Heart left ventricle (tissue), 16 donors: ENCODE measurements at regions not wholly inside any gene's neighbourhood (a gene's known extent, or its start where the extent isn't known, plus 50 kb on each side); places are given as distances from the start of the nearest gene placed in this dataset.

Experiments
- ATAC-seq, 4 donors: fragments of 200-7000 bp; cut with Tn5 transposase; one replicate each; pipeline ENCODE4 v1.9.1; 2020 to 2022; ENCODE audit warnings: moderate library complexity in 4 of 4, mild to moderate bottlenecking in 3 of 4, moderate number of reproducible peaks in 1 of 4
- DNase-seq, 5 donors: peaks; one replicate each; pipeline ENCODE4 v3.0.0-alpha.2; 2020
- H3K27ac ChIP-seq, 12 donors: fragments of 200-600 bp; sonication (generic) in 4 of 12; one replicate each; pipeline versions ENCODE4 v1.5.0 to v1.8.0; 2016 to 2022; ENCODE audit warnings: mild to moderate bottlenecking in 2 of 12
- H3K27me3 ChIP-seq, 9 donors: fragments of 200-600 bp; sonication (generic) in 2 of 9; one replicate each; pipeline versions ENCODE4 v1.5.1 to v1.8.0; 2016 to 2022; ENCODE audit warnings: mild to moderate bottlenecking in 3 of 9
- H3K36me3 ChIP-seq, 9 donors: fragments of 200-600 bp; sonication (generic) in 2 of 9; one replicate each; pipeline versions ENCODE4 v1.5.0 to v1.8.0; 2018 to 2022; ENCODE audit warnings: mild to moderate bottlenecking in 2 of 9
- H3K4me1 ChIP-seq, 12 donors: fragments of 200-600 bp; sonication (generic) in 4 of 12; one replicate each; pipeline versions ENCODE4 v1.5.0 to v1.8.0; 2016 to 2022; ENCODE audit warnings: mild to moderate bottlenecking in 3 of 12
- H3K4me3 ChIP-seq, 12 donors: fragments of 200-600 bp; sonication (generic) in 4 of 12; one replicate each; pipeline versions ENCODE4 v1.5.0 to v1.8.0; 2017 to 2022; ENCODE audit warnings: mild to moderate bottlenecking in 9 of 12, moderate library complexity in 4 of 12
- H3K9me3 ChIP-seq, 12 donors: fragments of 200-600 bp; sonication (generic) in 4 of 12; one replicate each; pipeline versions ENCODE4 v1.5.0 to v1.8.0; 2016 to 2022; ENCODE audit warnings: mild to moderate bottlenecking in 1 of 12
- POLR2A ChIP-seq, 2 donors: fragments of 450-650 bp; IDR thresholded peaks; one replicate each; pipeline ENCODE4 v1.6.1; 2017; ENCODE audit warnings: antibody characterized with exemption in 2 of 2, mild to moderate bottlenecking in 2 of 2, moderate library complexity in 2 of 2
- WGBS, 4 donors: extraction: QIAGEN DNeasy Blood & Tissue Kit in 2 of 4; methylation state at CpG; one replicate each; pipeline versions ENCODE4 v1.1.5 to v1.1.7; 2013 to 2018; 5-methylcytosine and 5-hydroxymethylcytosine counted together
- intact Hi-C, 10 donors: fragments of 100-400 bp; cut with DNase I; formaldehyde crosslinking; loops; one replicate each; pipeline versions ENCODE4 v1.11.1 to v1.14.2; 2022
- TF ChIP-seq, protein P1 (sequence below), 12 donors: fragments of 200-600 bp; sonication (generic) in 4 of 12; IDR thresholded peaks; one replicate each; pipeline versions ENCODE4 v1.5.0 to v1.8.0; 2018 to 2022; ENCODE audit warnings: antibody characterized with exemption in 12 of 12, mild to moderate bottlenecking in 5 of 12
- donor health status: ischemic (EF 13 %, LVEDD 7.1; RV severe dilation, severe dysfunction).
- donor health status: healthy with polysubstance abuse.
- donor health status: DM: no; HTN: yes; CAD: no.
- donor health status: DM: no; HTN: no; CAD: no.
- donor health status: ischemic (EF 25% LVEDD 6.9; RV normal size, moderate dysfunction).
- donor health status: ischemic (EF 25% LVEDD 5.7; RV mildly dilated, moderate dysfunction).
- donor health status: healthy.
- donor health status: DM: yes; HTN: yes; CAD: no.
- donor health status: ischemic (EF 35%, LVEDD 5.7; RV mildly dilated, moderate dysfunction).
- donor health status: nonischemic (EF 11% LVEDD 7.7; RV severe dilation, severe dysfunction).
- donor health status: DM: yes; HTN: yes; CAD: no.
- donor health status: PGD.
- donor health status: ischemic (EF 29% LVEDD 5.4; RV normal size, mild dysfunction).
- donor health status: nonischemic (EF 23%, LVEDD 6.1; RV moderate dilation, normal function).

- WGBS, 4 donors: 66 to 75% (median 72%) methylated on average over 4 of the region's 4 CpGs
- no peak for ATAC-seq
Observed at GRCh38 chr12:30385706-30386105, 310.0 kb downstream of the IPO8 start.

GRCh38 chr12:30384976-30385375 lies 310.7 kb downstream of the IPO8 start:
- Histone ChIP-seq H3K27ac (no peak overlapping the region), H3K4me1 (no peaks in the 10 kb centered on the region), H3K36me3 (no peaks in the 10 kb centered on the region), H3K9me3 (peaks cover 0 to 10% (median 0%) of the 10 kb centered on the region in 12 donors), H3K27me3 (no peaks in the 10 kb centered on the region), H3K4me3 (no peak overlapping the region)
- WGBS, 4 donors: 89 to 93% (median 91%) methylated on average over 1 of the region's 1 CpG
- no peak for ATAC-seq
- no peak for TF ChIP-seq POLR2A (IDR thresholded peaks at IDR 0.05)
- TF ChIP-seq, protein P1, sequence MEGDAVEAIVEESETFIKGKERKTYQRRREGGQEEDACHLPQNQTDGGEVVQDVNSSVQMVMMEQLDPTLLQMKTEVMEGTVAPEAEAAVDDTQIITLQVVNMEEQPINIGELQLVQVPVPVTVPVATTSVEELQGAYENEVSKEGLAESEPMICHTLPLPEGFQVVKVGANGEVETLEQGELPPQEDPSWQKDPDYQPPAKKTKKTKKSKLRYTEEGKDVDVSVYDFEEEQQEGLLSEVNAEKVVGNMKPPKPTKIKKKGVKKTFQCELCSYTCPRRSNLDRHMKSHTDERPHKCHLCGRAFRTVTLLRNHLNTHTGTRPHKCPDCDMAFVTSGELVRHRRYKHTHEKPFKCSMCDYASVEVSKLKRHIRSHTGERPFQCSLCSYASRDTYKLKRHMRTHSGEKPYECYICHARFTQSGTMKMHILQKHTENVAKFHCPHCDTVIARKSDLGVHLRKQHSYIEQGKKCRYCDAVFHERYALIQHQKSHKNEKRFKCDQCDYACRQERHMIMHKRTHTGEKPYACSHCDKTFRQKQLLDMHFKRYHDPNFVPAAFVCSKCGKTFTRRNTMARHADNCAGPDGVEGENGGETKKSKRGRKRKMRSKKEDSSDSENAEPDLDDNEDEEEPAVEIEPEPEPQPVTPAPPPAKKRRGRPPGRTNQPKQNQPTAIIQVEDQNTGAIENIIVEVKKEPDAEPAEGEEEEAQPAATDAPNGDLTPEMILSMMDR (IDR thresholded peaks at IDR 0.05): no peak
- intact Hi-C loops: no loop called here
- DNase-seq: no peak

More at GRCh38 chr12:30385706-30386105, 310.0 kb downstream of the IPO8 start:
- intact Hi-C loops: no loop called here
- Histone ChIP-seq H3K9me3 (peaks cover 0 to 11% (median 0%) of the 10 kb centered on the region in 12 donors), H3K27me3 (no peaks in the 10 kb centered on the region), H3K36me3 (no peaks in the 10 kb centered on the region), H3K4me1 (no peaks in the 10 kb centered on the region), H3K27ac (no peak overlapping the region), H3K4me3 (no peak overlapping the region)
- no peak for TF ChIP-seq POLR2A (IDR thresholded peaks at IDR 0.05)
- TF ChIP-seq, protein P1 (IDR thresholded peaks at IDR 0.05): no peak
- DNase-seq: no peak

GRCh38 chr12:30378307-30378706 lies 317.4 kb downstream of the IPO8 start:
- H3K4me3 ChIP-seq: no peak overlapping the region
- 89 to 95% (median 93%) methylated on average over 1 of the region's 1 CpG for WGBS, 4 donors
- peaks cover 0 to 23% (median 8%) of the 10 kb centered on the region in 12 donors for H3K9me3 ChIP-seq
- no peaks in the 10 kb centered on the region for H3K36me3 ChIP-seq
- intact Hi-C loops: no loop called here
- no peak overlapping the region for H3K27ac ChIP-seq
- no peak for ATAC-seq
- no peaks in the 10 kb centered on the region for H3K27me3 ChIP-seq
- TF ChIP-seq, protein P1 (IDR thresholded peaks at IDR 0.05): no peak
- TF ChIP-seq POLR2A (IDR thresholded peaks at IDR 0.05): no peak
- no peak for DNase-seq
- H3K4me1 ChIP-seq: no peaks in the 10 kb centered on the region

DNA sequence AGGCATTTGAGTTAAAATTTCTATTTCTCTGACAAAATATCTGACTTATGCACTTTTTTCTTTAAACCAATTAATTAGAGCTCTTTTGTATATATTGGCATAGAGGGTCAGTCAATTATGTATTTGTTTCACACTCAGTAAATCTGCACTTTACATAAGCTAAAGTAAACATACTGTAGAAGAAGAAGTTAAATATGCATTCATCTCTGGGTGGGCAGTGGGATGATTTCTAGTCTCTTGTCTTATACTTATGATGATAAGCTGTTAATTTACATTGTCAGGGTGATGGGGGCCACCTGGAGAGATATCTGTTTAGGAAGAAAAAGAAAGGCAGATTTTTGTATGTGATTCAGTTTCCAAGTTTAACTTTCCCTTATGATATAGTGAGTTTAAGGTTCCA lies 330.8 kb downstream of the IPO8 start:
- H3K4me3 ChIP-seq: no peak overlapping the region
- no peaks in the 10 kb centered on the region for H3K36me3 ChIP-seq
- H3K9me3 ChIP-seq: peaks cover 0 to 9% (median 0%) of the 10 kb centered on the region in 12 donors
- H3K27ac ChIP-seq: no peak overlapping the region
- DNase-seq (no peak), ATAC-seq (no peak)
- H3K4me1 ChIP-seq: no peaks in the 10 kb centered on the region
- H3K27me3 ChIP-seq: no peaks in the 10 kb centered on the region
- intact Hi-C loops: no loop called here
- TF ChIP-seq POLR2A (IDR thresholded peaks at IDR 0.05): no peak
- TF ChIP-seq, protein P1 (IDR thresholded peaks at IDR 0.05): no peak
